Stomach (tissue), 4 donors: ENCODE measurements at regions not wholly inside any gene's neighbourhood (a gene's known extent, or its start where the extent isn't known, plus 50 kb on each side); places are given as distances from the start of the nearest gene placed in this dataset.

Experiments
- EP300 ChIP-seq: sonication (generic); formaldehyde crosslinking; IDR thresholded peaks from one replicate; pipeline ENCODE4 v1.6.1; 2017; ENCODE audit warnings: antibody characterized with exemption
- POLR2A ChIP-seq, 4 donors: fragments of 450-650 bp; IDR thresholded peaks; one replicate each; pipeline ENCODE4 v1.6.1; 2016; ENCODE audit warnings: antibody characterized with exemption in 4 of 4, control low read depth in 2 of 4, mild to moderate bottlenecking in 1 of 4, moderate library complexity in 1 of 4
- TF ChIP-seq, protein P1 (sequence below), 7 experiments: fragments of 450-650 bp in 4 of 7; fragments of 200-600 bp in 3 of 7; sonication (generic) in 3 of 7; IDR thresholded peaks; one replicate each; pipeline ENCODE4 v1.5.1; 2016 to 2019; ENCODE audit warnings: antibody characterized with exemption in 7 of 7, control low read depth in 2 of 7, mild to moderate bottlenecking in 1 of 7

GRCh38 chr1:232191560-232191959 is 438.4 kb downstream of the SIPA1L2 start:
- TF ChIP-seq POLR2A (IDR thresholded peaks at IDR 0.05) (no peak), EP300 (no peak)
- TF ChIP-seq, protein P1, sequence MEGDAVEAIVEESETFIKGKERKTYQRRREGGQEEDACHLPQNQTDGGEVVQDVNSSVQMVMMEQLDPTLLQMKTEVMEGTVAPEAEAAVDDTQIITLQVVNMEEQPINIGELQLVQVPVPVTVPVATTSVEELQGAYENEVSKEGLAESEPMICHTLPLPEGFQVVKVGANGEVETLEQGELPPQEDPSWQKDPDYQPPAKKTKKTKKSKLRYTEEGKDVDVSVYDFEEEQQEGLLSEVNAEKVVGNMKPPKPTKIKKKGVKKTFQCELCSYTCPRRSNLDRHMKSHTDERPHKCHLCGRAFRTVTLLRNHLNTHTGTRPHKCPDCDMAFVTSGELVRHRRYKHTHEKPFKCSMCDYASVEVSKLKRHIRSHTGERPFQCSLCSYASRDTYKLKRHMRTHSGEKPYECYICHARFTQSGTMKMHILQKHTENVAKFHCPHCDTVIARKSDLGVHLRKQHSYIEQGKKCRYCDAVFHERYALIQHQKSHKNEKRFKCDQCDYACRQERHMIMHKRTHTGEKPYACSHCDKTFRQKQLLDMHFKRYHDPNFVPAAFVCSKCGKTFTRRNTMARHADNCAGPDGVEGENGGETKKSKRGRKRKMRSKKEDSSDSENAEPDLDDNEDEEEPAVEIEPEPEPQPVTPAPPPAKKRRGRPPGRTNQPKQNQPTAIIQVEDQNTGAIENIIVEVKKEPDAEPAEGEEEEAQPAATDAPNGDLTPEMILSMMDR (IDR thresholded peaks at IDR 0.05): no peak
